ENCODE measurements at regions not wholly inside any gene's neighbourhood (a gene's known extent, or its start where the extent isn't known, plus 50 kb on each side); places are given as distances from the start of the nearest gene placed in this dataset.

DNA sequence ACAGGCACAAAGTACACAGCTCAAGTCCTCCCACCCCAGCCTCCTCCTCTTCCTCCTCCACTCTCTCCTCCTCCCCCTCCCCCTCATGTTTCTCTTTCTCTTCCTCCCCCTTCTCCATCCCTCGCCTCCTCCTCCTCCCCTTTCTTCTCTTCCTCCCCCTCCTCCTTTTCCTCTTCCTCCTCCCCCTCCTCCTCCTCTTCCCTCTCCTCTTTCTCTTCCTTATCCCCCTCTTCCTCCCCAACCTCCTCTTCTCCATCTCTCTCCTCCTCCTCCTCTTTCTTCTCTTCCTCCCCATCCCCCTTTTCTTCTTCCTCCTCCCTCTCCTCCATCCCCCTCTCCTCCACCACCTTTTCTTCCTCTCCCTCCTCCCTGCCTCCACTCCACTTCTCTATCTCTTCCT is 276.3 kb upstream of the TSHZ3 start:
- TF ChIP-seq, protein P1, sequence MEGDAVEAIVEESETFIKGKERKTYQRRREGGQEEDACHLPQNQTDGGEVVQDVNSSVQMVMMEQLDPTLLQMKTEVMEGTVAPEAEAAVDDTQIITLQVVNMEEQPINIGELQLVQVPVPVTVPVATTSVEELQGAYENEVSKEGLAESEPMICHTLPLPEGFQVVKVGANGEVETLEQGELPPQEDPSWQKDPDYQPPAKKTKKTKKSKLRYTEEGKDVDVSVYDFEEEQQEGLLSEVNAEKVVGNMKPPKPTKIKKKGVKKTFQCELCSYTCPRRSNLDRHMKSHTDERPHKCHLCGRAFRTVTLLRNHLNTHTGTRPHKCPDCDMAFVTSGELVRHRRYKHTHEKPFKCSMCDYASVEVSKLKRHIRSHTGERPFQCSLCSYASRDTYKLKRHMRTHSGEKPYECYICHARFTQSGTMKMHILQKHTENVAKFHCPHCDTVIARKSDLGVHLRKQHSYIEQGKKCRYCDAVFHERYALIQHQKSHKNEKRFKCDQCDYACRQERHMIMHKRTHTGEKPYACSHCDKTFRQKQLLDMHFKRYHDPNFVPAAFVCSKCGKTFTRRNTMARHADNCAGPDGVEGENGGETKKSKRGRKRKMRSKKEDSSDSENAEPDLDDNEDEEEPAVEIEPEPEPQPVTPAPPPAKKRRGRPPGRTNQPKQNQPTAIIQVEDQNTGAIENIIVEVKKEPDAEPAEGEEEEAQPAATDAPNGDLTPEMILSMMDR (IDR thresholded peaks at IDR 0.05; ENCODE audit: insufficient read depth, low read length): no peak
- H3K4me3 ChIP-seq (ENCODE audit: low read depth, low read length): no peak overlapping the region
- no peak for DNase-seq (ENCODE audit: low read depth)

DNA sequence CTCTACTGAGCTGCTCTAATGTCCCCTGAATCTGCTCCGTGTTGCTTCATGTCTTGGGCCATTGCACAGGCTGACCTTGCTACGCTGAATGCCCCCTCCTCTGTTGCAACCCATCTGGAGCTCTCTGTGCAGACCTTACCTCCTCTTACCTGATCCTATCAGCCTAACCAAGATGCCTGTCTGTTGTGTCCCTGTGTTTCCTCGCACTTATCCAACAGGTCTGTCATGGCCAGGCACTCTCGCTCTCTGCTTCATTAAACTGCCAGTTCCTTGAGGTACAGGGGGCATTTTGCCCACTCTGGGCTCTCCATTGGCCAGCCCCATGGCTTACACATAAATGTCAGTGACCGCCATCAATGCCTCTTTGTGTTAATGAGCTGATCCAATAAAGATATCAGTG is 277.7 kb upstream of the TSHZ3 start:
- TF ChIP-seq, protein P1 (IDR thresholded peaks at IDR 0.05; ENCODE audit: insufficient read depth, low read length): no peak
- no peak for DNase-seq (ENCODE audit: low read depth)
- H3K4me3 ChIP-seq (ENCODE audit: low read depth, low read length): no peak overlapping the region

- no peak for DNase-seq (ENCODE audit: low read depth)
- H3K4me3 ChIP-seq (ENCODE audit: low read depth, low read length): no peak overlapping the region
- TF ChIP-seq, protein P1 (IDR thresholded peaks at IDR 0.05; ENCODE audit: insufficient read depth, low read length): no peak
Observed at GRCh38 chr19:31627620-31628365, 278.6 kb upstream of the TSHZ3 start.

DNA sequence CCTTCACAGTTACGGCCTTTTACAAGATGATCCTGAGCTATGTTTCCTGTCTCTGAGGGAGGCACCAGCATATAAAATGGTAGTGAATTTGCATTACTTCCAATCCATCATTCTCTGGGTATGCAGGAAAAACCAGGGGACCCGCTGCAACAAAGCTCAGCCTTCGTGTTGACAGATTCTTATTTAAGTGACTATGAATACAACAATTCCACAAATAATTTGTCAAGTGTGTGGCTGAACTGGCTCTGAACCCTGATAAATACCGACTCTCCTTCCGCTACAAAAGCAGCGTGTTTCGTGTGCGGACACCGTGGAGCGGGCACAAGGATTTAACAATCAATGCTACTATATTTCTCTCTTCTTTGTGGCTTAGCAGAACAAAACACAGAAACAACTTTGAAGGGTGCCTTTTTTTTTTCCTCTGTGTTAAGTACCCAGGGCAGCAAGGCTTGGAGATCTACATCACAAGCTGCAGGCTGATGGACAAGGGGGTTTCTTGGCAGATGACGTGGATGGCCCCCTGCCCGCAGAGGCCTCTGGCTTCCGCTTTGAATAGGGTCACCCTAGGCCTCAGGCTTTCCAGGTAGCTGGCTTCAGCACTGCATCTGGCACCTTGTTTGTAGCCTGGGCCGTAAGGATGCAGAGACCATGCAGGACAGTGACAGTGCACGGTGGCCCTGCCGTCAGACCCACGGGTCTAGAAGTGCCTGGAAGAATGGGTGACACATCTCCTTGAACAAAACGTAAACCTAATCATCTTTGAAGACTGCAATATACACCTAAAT is 280.5 kb upstream of the TSHZ3 start:
- no peak for DNase-seq (ENCODE audit: low read depth)
- no peak overlapping the region for H3K4me3 ChIP-seq (ENCODE audit: low read depth, low read length)
- TF ChIP-seq, protein P1 (IDR thresholded peaks at IDR 0.05; ENCODE audit: insufficient read depth, low read length): no peak

DNA sequence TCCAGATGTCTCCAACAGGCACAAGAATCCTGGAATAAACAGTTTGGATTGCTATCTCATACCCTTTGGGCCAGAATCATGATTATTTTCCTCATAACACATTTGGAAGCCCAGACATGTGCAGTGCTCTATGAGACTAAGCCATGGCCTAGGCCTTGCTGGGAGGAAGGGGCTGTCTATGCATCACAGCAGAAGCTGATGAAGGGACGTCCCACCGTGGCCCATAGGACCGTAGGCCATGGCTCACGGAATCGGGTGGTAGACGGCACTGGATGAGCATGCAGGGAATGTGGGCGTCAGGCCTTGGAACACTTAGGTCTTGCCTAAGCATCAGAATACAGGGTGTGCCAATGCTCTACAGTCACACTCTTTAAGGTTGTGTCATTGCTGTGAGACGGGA is 283.8 kb upstream of the TSHZ3 start:
- no peak for DNase-seq (ENCODE audit: low read depth)
- no peak overlapping the region for H3K4me3 ChIP-seq (ENCODE audit: low read depth, low read length)
- TF ChIP-seq, protein P1 (IDR thresholded peaks at IDR 0.05; ENCODE audit: insufficient read depth, low read length): no peak

DNA sequence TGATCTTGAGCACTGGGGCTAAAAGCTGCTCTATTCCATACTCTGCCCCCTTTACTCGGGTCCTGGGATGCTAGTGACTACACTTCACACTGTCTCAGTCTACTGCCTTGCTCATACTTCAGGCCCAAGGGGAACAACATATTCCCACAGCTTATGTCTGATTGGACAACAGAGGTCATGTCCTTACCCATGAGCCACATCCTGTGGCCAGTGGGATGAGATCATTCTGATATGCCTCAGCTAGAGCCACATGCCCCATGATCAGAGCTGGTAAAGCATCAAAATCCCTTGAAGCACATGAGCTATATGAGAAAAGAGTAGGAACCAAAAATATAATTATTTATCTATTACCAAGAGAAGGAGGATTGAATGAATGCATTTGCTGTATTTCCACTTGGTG is 290.1 kb upstream of the TSHZ3 start:
- H3K4me3 ChIP-seq (ENCODE audit: low read depth, low read length): no peak overlapping the region
- TF ChIP-seq, protein P1 (IDR thresholded peaks at IDR 0.05; ENCODE audit: insufficient read depth, low read length): no peak
- DNase-seq (ENCODE audit: low read depth): no peak
